ENCODE measurements at regions not wholly inside any gene's neighbourhood (a gene's known extent, or its start where the extent isn't known, plus 50 kb on each side); places are given as distances from the start of the nearest gene placed in this dataset.

DNA sequence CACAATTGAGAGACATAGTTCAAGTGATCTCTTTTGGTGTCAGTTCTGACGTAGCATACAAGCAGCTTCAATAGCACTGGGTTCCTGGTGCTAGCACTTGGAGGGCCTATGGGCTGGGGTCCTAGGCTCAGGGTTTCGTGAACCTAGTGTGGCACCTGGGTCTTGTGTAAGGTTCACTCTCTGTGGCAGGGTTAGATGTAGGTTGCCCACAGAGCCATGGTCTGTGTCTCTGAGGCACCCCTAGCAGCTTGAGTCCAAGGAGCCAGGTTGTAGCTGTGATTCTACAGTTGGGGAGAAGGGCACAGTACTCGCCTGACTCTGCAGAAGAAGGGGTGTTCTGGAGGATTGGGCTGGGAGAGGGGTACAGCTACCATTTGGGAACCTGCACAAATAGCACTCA, 282.6 kb upstream of the LRRC3B start:
- DNase-seq (ENCODE audit: low read depth) (no peak), FAIRE-seq (no peak)
- Mint-ChIP-seq H3K4me1 (ENCODE audit: low read depth, unreplicated experiment) (peaks cover 10% of the 10 kb centered on the region), H3K27me3 (ENCODE audit: low read depth, unreplicated experiment) (peaks cover 6% of the 10 kb centered on the region), H3K9me3 (ENCODE audit: unreplicated experiment) (no peaks in the 10 kb centered on the region), H3K27ac (ENCODE audit: unreplicated experiment) (no peak overlapping the region), H3K4me3 (ENCODE audit: unreplicated experiment) (no peak overlapping the region), H3K36me3 (ENCODE audit: low read depth, unreplicated experiment) (no peaks in the 10 kb centered on the region)
- Histone ChIP-seq H3K4me3 (ENCODE audit: insufficient read depth, low read depth, low read length) (no peak overlapping the region), H3K4me2 (ENCODE audit: low read length) (no peak overlapping the region), H3K27me3 (ENCODE audit: insufficient read depth, low read length) (no peaks in the 10 kb centered on the region), H3K4me1 (ENCODE audit: insufficient read depth, low read length) (no peaks in the 10 kb centered on the region), H3K9ac (ENCODE audit: low read length) (no peak overlapping the region), H3K9me3 (ENCODE audit: insufficient read depth, low read depth, low read length) (peaks cover 9% of the 10 kb centered on the region), H3K36me3 (ENCODE audit: insufficient read depth, low read length) (no peaks in the 10 kb centered on the region), H3K79me2 (ENCODE audit: insufficient read depth, low read length) (no peaks in the 10 kb centered on the region), H3K27ac (ENCODE audit: low read depth, low read length) (no peak overlapping the region), H2AFZ (ENCODE audit: low read depth, low read length) (no peak overlapping the region), H4K20me1 (ENCODE audit: insufficient read depth, low read length) (no peaks in the 10 kb centered on the region)
- TF ChIP-seq EZH2 (IDR thresholded peaks at IDR 0.05; ENCODE audit: insufficient read depth, low read length), result no peak
- TF ChIP-seq, protein P1, sequence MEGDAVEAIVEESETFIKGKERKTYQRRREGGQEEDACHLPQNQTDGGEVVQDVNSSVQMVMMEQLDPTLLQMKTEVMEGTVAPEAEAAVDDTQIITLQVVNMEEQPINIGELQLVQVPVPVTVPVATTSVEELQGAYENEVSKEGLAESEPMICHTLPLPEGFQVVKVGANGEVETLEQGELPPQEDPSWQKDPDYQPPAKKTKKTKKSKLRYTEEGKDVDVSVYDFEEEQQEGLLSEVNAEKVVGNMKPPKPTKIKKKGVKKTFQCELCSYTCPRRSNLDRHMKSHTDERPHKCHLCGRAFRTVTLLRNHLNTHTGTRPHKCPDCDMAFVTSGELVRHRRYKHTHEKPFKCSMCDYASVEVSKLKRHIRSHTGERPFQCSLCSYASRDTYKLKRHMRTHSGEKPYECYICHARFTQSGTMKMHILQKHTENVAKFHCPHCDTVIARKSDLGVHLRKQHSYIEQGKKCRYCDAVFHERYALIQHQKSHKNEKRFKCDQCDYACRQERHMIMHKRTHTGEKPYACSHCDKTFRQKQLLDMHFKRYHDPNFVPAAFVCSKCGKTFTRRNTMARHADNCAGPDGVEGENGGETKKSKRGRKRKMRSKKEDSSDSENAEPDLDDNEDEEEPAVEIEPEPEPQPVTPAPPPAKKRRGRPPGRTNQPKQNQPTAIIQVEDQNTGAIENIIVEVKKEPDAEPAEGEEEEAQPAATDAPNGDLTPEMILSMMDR (IDR thresholded peaks at IDR 0.05; ENCODE audit: insufficient read depth, low read depth, low read length), result no peak

DNA sequence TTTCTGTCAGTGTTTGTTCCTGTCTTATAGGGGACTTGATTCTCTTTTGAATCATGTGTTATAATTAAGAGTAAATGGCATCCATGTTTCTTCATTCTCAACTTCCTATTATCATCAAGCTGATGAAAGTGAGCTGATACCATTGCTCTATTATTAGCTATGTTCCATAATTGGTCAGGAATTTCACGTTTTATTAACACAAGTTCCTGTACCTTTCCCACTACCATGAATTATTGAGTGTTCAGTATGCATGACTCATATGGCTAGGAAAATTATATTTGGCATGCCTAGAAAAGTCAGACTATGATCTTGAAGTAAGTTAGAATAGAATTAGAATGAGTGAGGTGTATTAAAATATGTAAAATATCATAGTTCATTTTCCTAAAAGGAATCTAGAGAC, 278.9 kb upstream of the LRRC3B start:
- Histone ChIP-seq H3K79me2 (ENCODE audit: insufficient read depth, low read length) (no peaks in the 10 kb centered on the region), H3K27ac (ENCODE audit: low read depth, low read length) (no peak overlapping the region), H3K4me2 (ENCODE audit: low read length) (no peak overlapping the region), H3K4me1 (ENCODE audit: insufficient read depth, low read length) (no peaks in the 10 kb centered on the region), H3K9me3 (ENCODE audit: insufficient read depth, low read depth, low read length) (peaks cover 15% of the 10 kb centered on the region), H3K36me3 (ENCODE audit: insufficient read depth, low read length) (no peaks in the 10 kb centered on the region), H2AFZ (ENCODE audit: low read depth, low read length) (no peak overlapping the region), H3K4me3 (ENCODE audit: insufficient read depth, low read depth, low read length) (no peak overlapping the region), H3K9ac (ENCODE audit: low read length) (no peak overlapping the region), H3K27me3 (ENCODE audit: insufficient read depth, low read length) (no peaks in the 10 kb centered on the region), H4K20me1 (ENCODE audit: insufficient read depth, low read length) (no peaks in the 10 kb centered on the region)
- DNase-seq (ENCODE audit: low read depth) (no peak), FAIRE-seq (no peak)
- Mint-ChIP-seq H3K4me3 (ENCODE audit: unreplicated experiment) (no peak overlapping the region), H3K9me3 (ENCODE audit: unreplicated experiment) (no peaks in the 10 kb centered on the region), H3K4me1 (ENCODE audit: low read depth, unreplicated experiment) (peaks cover 10% of the 10 kb centered on the region), H3K27ac (ENCODE audit: unreplicated experiment) (no peak overlapping the region), H3K27me3 (ENCODE audit: low read depth, unreplicated experiment) (peaks cover 6% of the 10 kb centered on the region), H3K36me3 (ENCODE audit: low read depth, unreplicated experiment) (no peaks in the 10 kb centered on the region)
- no peak for TF ChIP-seq EZH2 (IDR thresholded peaks at IDR 0.05; ENCODE audit: insufficient read depth, low read length)
- TF ChIP-seq, protein P1 (IDR thresholded peaks at IDR 0.05; ENCODE audit: insufficient read depth, low read depth, low read length), result no peak

DNA sequence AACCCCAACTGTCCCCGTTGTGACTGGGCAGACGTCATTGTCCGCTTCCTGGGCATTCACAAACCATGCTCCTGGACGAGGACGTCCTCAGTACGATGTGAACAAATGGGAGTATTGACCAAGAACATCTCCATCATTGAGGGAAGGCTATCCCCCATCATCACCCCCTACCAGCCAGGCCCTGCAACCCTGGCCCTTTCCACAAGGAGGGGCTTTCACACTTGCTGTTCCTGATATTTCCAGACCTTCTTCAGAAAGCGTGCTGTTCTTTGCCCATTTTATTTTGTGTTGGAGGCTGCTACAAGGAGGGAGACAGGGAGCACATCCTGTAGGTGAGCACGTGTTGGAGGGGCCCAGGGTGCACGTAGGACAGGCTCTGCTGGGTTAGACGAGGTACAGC, 277.0 kb upstream of the LRRC3B start:
- peaks cover 13% of the 10 kb centered on the region for H3K4me1 Mint-ChIP-seq (ENCODE audit: low read depth, unreplicated experiment)
- H3K27ac ChIP-seq (ENCODE audit: low read depth, low read length), result no peak overlapping the region
- H3K27ac Mint-ChIP-seq (ENCODE audit: unreplicated experiment), result no peak overlapping the region
- no peak overlapping the region for H3K4me3 ChIP-seq (ENCODE audit: insufficient read depth, low read depth, low read length)
- H4K20me1 ChIP-seq (ENCODE audit: insufficient read depth, low read length), result no peaks in the 10 kb centered on the region
- no peak overlapping the region for H3K4me3 Mint-ChIP-seq (ENCODE audit: unreplicated experiment)
- H2AFZ ChIP-seq (ENCODE audit: low read depth, low read length), result no peak overlapping the region
- H3K27me3 Mint-ChIP-seq (ENCODE audit: low read depth, unreplicated experiment), result peaks cover 2% of the 10 kb centered on the region
- H3K4me1 ChIP-seq (ENCODE audit: insufficient read depth, low read length), result no peaks in the 10 kb centered on the region
- no peaks in the 10 kb centered on the region for H3K36me3 ChIP-seq (ENCODE audit: insufficient read depth, low read length)
- no peak for DNase-seq (ENCODE audit: low read depth)
- H3K36me3 Mint-ChIP-seq (ENCODE audit: low read depth, unreplicated experiment), result no peaks in the 10 kb centered on the region
- FAIRE-seq, result no peak
- H3K27me3 ChIP-seq (ENCODE audit: insufficient read depth, low read length), result no peaks in the 10 kb centered on the region
- no peaks in the 10 kb centered on the region for H3K79me2 ChIP-seq (ENCODE audit: insufficient read depth, low read length)
- no peak overlapping the region for H3K9ac ChIP-seq (ENCODE audit: low read length)
- no peaks in the 10 kb centered on the region for H3K9me3 Mint-ChIP-seq (ENCODE audit: unreplicated experiment)
- no peak overlapping the region for H3K4me2 ChIP-seq (ENCODE audit: low read length)
- H3K9me3 ChIP-seq (ENCODE audit: insufficient read depth, low read depth, low read length), result peaks cover 11% of the 10 kb centered on the region
- TF ChIP-seq EZH2 (IDR thresholded peaks at IDR 0.05; ENCODE audit: insufficient read depth, low read length), result no peak
- TF ChIP-seq, protein P1 (IDR thresholded peaks at IDR 0.05; ENCODE audit: insufficient read depth, low read depth, low read length), result no peak

Data from astrocyte (in vitro differentiated cells and primary cell).